IMR-90 (cell line): ENCODE measurements at regions not wholly inside any gene's neighbourhood (a gene's known extent, or its start where the extent isn't known, plus 50 kb on each side); places are given as distances from the start of the nearest gene placed in this dataset.

ENCODE experiments used
- ATAC-seq: fragments of 200-7000 bp; cut with Tn5 transposase; 2 replicates; pipeline ENCODE4 v1.9.1; 2020; ENCODE audit warnings: low read depth, mild to moderate bottlenecking, moderate library complexity
- BruUV-seq: library from RNA; stranded (reverse); fragments of 400-500 nt; replicated peaks from 2 replicates; lab custom pipeline; 2021; lab: Mats Ljungman, UMichigan
- CTCF ChIA-PET: fragments of 300-600 bp; formaldehyde crosslinking; extraction: SDS; loops from one replicate; lab custom pipeline; 2021; ENCODE audit warnings: antibody characterized with exemption; lab: Yijun Ruan, JAX
- POLR2A ChIA-PET: fragments of 300-600 bp; sonication (Branson Sonifier 250); formaldehyde crosslinking; loops from one replicate; lab custom pipeline; 2022; ENCODE audit warnings: antibody characterized with exemption; ENCODE audit not compliant: unreplicated experiment; lab: Charles Lee
- DNase-seq: peaks from one replicate; pipeline ENCODE4 v3.0.0; 2013
- H2AFZ ChIP-seq: replicated peaks from 2 replicates; pipeline ENCODE3; 2013; ENCODE audit warnings: low read length, mild to moderate bottlenecking; ENCODE audit not compliant: poor library complexity
- H2AK5ac ChIP-seq: 2 replicates; pipeline ENCODE4 v1.6.1; 2013; ENCODE audit warnings: low read depth, low read length, inconsistent platforms
- H2AK9ac ChIP-seq: replicated peaks from 2 replicates; pipeline ENCODE3; 2013; ENCODE audit warnings: mild to moderate bottlenecking, low read depth, low read length, moderate library complexity; ENCODE audit not compliant: poor library complexity
- H2BK120ac ChIP-seq: 2 replicates; pipeline ENCODE4 v1.6.1; 2013; ENCODE audit warnings: low read depth, low read length, inconsistent platforms
- H2BK15ac ChIP-seq: 3 replicates; pipeline ENCODE4 v1.6.1; 2013; ENCODE audit warnings: low read depth, low read length, inconsistent platforms
- H2BK20ac ChIP-seq: 2 replicates; pipeline ENCODE4 v1.6.1; 2013; ENCODE audit warnings: low read depth, mild to moderate bottlenecking, inconsistent platforms, low read length, moderate library complexity
- H2BK5ac ChIP-seq: 2 replicates; pipeline ENCODE4 v1.6.1; 2013; ENCODE audit warnings: mild to moderate bottlenecking, low read depth, low read length, inconsistent platforms; ENCODE audit not compliant: poor library complexity, severe bottlenecking
- H3K14ac ChIP-seq: replicated peaks from 2 replicates; pipeline ENCODE4 v1.6.1; 2013; ENCODE audit warnings: low read depth, low read length, inconsistent platforms
- H3K18ac ChIP-seq: 2 replicates; pipeline ENCODE4 v1.6.1; 2013; ENCODE audit warnings: low read depth, low read length, control low read depth
- H3K23ac ChIP-seq: 2 replicates; pipeline ENCODE4 v1.6.1; 2013; ENCODE audit warnings: low read depth, low read length, inconsistent platforms
- H3K27ac ChIP-seq: 2 replicates; pipeline ENCODE4 v1.5.1; 2013; ENCODE audit warnings: mild to moderate bottlenecking, control low read depth, low read length; ENCODE audit not compliant: insufficient read depth
- H3K27me3 ChIP-seq: 2 replicates; pipeline ENCODE4 v1.6.1; 2013; ENCODE audit warnings: low read length; ENCODE audit not compliant: control insufficient read depth, insufficient read depth
- H3K36me3 ChIP-seq: 2 replicates; pipeline ENCODE4 v1.6.1; 2013; ENCODE audit warnings: low read length, mixed read lengths; ENCODE audit not compliant: control insufficient read depth, insufficient read depth
- H3K4ac ChIP-seq: 2 replicates; pipeline ENCODE4 v1.6.1; 2013; ENCODE audit warnings: low read depth, low read length, inconsistent platforms
- H3K4me1 ChIP-seq: 2 replicates; pipeline ENCODE4 v1.6.1; 2013; ENCODE audit warnings: low read length, mixed read lengths; ENCODE audit not compliant: control insufficient read depth, insufficient read depth
- H3K4me2 ChIP-seq: 2 replicates; pipeline ENCODE4 v1.6.1; 2013; ENCODE audit warnings: low read depth, mild to moderate bottlenecking, control low read depth, low read length, moderate library complexity
- H3K4me3 ChIP-seq: 2 replicates; pipeline ENCODE4 v1.5.1; 2013; ENCODE audit warnings: low read depth, mild to moderate bottlenecking, control low read depth, low read length, moderate library complexity; ENCODE audit not compliant: insufficient read depth
- H3K56ac ChIP-seq: 2 replicates; pipeline ENCODE4 v1.6.1; 2013; ENCODE audit warnings: low read length, inconsistent platforms; ENCODE audit not compliant: insufficient read depth; ENCODE audit errors: extremely low read depth
- H3K79me1 ChIP-seq, 2 experiments: 2 replicates each; pipeline ENCODE4 v1.6.1; 2013; ENCODE audit warnings: low read length in 2 of 2, inconsistent platforms in 1 of 2, low read depth in 1 of 2
- H3K9ac ChIP-seq: 2 replicates; pipeline ENCODE4 v1.6.1; 2013; ENCODE audit warnings: low read depth, low read length, control low read depth
- H3K9me1 ChIP-seq: 2 replicates; pipeline ENCODE4 v1.6.1; 2013; ENCODE audit warnings: low read length, inconsistent platforms; ENCODE audit not compliant: insufficient read depth
- H3K9me3 ChIP-seq: 2 replicates; pipeline ENCODE4 v1.6.1; 2013; ENCODE audit warnings: low read length; ENCODE audit not compliant: control insufficient read depth, insufficient read depth
- H4K20me1 ChIP-seq: 2 replicates; pipeline ENCODE4 v1.6.1; 2013; ENCODE audit warnings: low read length, inconsistent platforms; ENCODE audit not compliant: insufficient read depth
- H4K5ac ChIP-seq: 2 replicates; pipeline ENCODE4 v1.6.1; 2013; ENCODE audit warnings: mild to moderate bottlenecking, low read depth, low read length, control low read depth
- H4K8ac ChIP-seq, 2 experiments: 2 replicates each; pipeline ENCODE4 v1.6.1; 2013; ENCODE audit warnings: low read depth in 2 of 2, low read length in 2 of 2, control low read depth in 1 of 2, inconsistent platforms in 1 of 2
- H4K91ac ChIP-seq: 2 replicates; pipeline ENCODE4 v1.6.1; 2013; ENCODE audit warnings: low read depth, low read length, inconsistent platforms; ENCODE audit not compliant: insufficient read depth
- BHLHE40 ChIP-seq: fragments of 150-350 bp; IDR thresholded peaks from 2 replicates; pipeline ENCODE4 v1.6.1; 2016; ENCODE audit warnings: mild to moderate bottlenecking, low read depth, low read length
- CEBPB ChIP-seq: IDR thresholded peaks from 2 replicates; pipeline ENCODE4 v1.6.1; 2012; ENCODE audit warnings: low read depth, low read length, improper control_type of control experiment
- CHD1 ChIP-seq: IDR thresholded peaks from 2 replicates; pipeline ENCODE4 v1.6.1; 2012; ENCODE audit warnings: low read depth, low read length, improper control_type of control experiment
- FOS ChIP-seq: fragments of 150-350 bp; IDR thresholded peaks from 2 replicates; pipeline ENCODE4 v1.6.1; 2016; ENCODE audit warnings: low read depth, low read length
- MAFK ChIP-seq: IDR thresholded peaks from 2 replicates; pipeline ENCODE4 v1.6.1; 2012; ENCODE audit warnings: low read depth, low read length, improper control_type of control experiment
- MAZ ChIP-seq: IDR thresholded peaks from 2 replicates; pipeline ENCODE4 v1.6.1; 2012; ENCODE audit warnings: low read depth, mild to moderate bottlenecking, low read length, improper control_type of control experiment, moderate library complexity, borderline replicate concordance
- MXI1 ChIP-seq: IDR thresholded peaks from 2 replicates; pipeline ENCODE4 v1.6.1; 2012; ENCODE audit warnings: low read depth, mild to moderate bottlenecking, low read length, moderate library complexity, borderline replicate concordance
- NFE2L2 ChIP-seq: fragments of 150-350 bp; IDR thresholded peaks from 2 replicates; pipeline ENCODE4 v1.6.1; 2016; ENCODE audit warnings: low read depth, mild to moderate bottlenecking, low read length
- POLR2A ChIP-seq: IDR thresholded peaks from 2 replicates; pipeline ENCODE4 v1.6.1; 2012; ENCODE audit warnings: mild to moderate bottlenecking, low read depth, low read length
- RAD21 ChIP-seq: IDR thresholded peaks from 2 replicates; pipeline ENCODE4 v1.6.1; 2012; ENCODE audit warnings: low read length, improper control_type of control experiment
- RCOR1 ChIP-seq: IDR thresholded peaks from 2 replicates; pipeline ENCODE4 v1.6.1; 2012; ENCODE audit warnings: mild to moderate bottlenecking, low read length, improper control_type of control experiment; ENCODE audit not compliant: insufficient replicate concordance
- RFX5 ChIP-seq: IDR thresholded peaks from 2 replicates; pipeline ENCODE4 v1.8.0; 2012; ENCODE audit warnings: low read depth, mild to moderate bottlenecking, low read length, moderate library complexity
- WGBS, 2 experiments: methylation state at CpG; one replicate each; pipeline versions ENCODE4 v1.1.5 to v1.1.7; 2013; ENCODE audit warnings: missing lambda C conversion rate in 2 of 2; ENCODE audit not compliant: insufficient read length in 1 of 2; ENCODE audit errors: extremely low coverage in 2 of 2; 5-methylcytosine and 5-hydroxymethylcytosine counted together
- dilution Hi-C: fragments of 300-500 bp; cut with HindIII; formaldehyde crosslinking; loops from one replicate; pipeline ENCODE4 v1.14.3; 2018; ENCODE audit warnings: low sequenced_read_pairs; ENCODE audit not compliant: unreplicated experiment
- in situ Hi-C: fragments of 300-500 bp; cut with MboI; formaldehyde crosslinking; loops from 3 replicates; pipeline ENCODE4 v1.14.3; 2019; ENCODE audit warnings: low sequenced_read_pairs, inconsistent platforms, mixed read lengths
- intact Hi-C: fragments of 100-400 bp; cut with micrococcal nuclease; formaldehyde crosslinking; loops from 2 replicates; pipeline ENCODE4 v1.10.0; 2022
- TF ChIP-seq, protein P1 (sequence below): fragments of 150-350 bp; IDR thresholded peaks from 2 replicates; pipeline ENCODE4 v1.6.1; 2016; ENCODE audit warnings: low read depth, mild to moderate bottlenecking, low read length, moderate library complexity, borderline replicate concordance
- TF ChIP-seq, protein P2 (sequence below): fragments of 150-350 bp; IDR thresholded peaks from 2 replicates; pipeline ENCODE4 v1.6.1; 2017; ENCODE audit warnings: mild to moderate bottlenecking, antibody characterized with exemption, low read length, low read depth
- TF ChIP-seq, protein P3 (sequence below): conservative IDR thresholded peaks from 2 replicates; pipeline ENCODE4 v1.5.1; 2012; ENCODE audit warnings: mild to moderate bottlenecking, low read depth, low read length, improper control_type of control experiment

DNA sequence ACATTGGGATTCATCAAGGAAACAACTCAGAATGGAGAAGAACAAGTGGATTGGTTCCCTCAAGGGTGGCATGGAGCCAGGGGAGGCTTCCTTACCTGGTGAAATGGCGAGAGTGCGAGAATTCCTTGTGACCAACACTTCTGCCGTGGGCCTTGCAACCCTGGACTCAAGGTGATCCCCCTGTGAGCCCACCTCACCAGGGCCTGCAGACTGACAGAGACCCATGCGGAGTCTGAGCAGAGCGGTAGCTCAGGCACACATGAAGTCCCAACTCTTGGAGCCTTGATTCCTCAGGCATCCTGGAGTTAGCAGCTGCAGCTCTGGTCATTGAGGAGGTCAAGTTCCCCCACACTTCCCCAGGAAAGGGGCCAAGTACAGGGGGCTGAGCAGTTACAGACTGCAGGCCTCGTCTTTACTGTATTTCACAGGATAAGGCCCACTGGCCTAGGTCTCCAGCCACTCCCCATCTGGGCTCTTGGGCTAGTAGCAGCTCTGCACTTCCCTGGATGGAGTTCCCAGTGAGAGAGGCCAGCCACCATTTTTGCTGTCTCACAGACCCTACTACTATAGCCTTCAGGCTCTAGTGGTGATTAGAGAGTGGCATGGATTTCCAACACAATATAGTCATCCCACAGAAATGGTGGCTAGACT is 269.5 kb upstream of the DCBLD2 start:
- no peaks in the 10 kb centered on the region for H3K36me3 ChIP-seq
- POLR2A ChIA-PET: no interaction called here

More for the DNA sequence above, 269.5 kb upstream of the DCBLD2 start:
- Histone ChIP-seq H4K5ac (no peak overlapping the region), H3K9me1 (peaks cover 12% of the 10 kb centered on the region; the same call in 1 of the 2 replicates), H4K20me1 (no peaks in the 10 kb centered on the region), H3K79me1 (no peaks in the 10 kb centered on the region), H3K56ac (no peak overlapping the region), H3K14ac (no peak overlapping the region), H3K4me2 (no peak overlapping the region), H2AK5ac (no peak overlapping the region), H4K91ac (no peak overlapping the region), H3K18ac (no peak overlapping the region), H3K27me3 (no peaks in the 10 kb centered on the region), H3K9me3 (no peaks in the 10 kb centered on the region), H3K4me1 (no peaks in the 10 kb centered on the region), H3K4me3 (no peak overlapping the region), H3K27ac (no peak overlapping the region), H3K23ac (no peak overlapping the region), H2AK9ac (no peak overlapping the region), H2BK5ac (no peak overlapping the region), H4K8ac (no peak overlapping the region), H2BK15ac (no peak overlapping the region), H2BK20ac (no peak overlapping the region), H2AFZ (no peak overlapping the region), H2BK120ac (no peak overlapping the region), H3K4ac (no peak overlapping the region), H3K9ac (no peak overlapping the region)
- CTCF ChIA-PET: interaction anchor here (1.9 kb wide), 1 partner anchor 147 kb away, joined by 4 read pairs; no protein-coding TSS in a partner anchor
- BruUV-seq: no TSS peak
- ATAC-seq: no peak
- 92% methylated on average over 3 of the region's 6 CpGs; no CpG with 5 or more reads in 1 of the 2 experiments for WGBS, 2 experiments
- in situ Hi-C loops: loop anchor here (10.0 kb wide), 1 partner anchor 584 kb away; no protein-coding TSS in a partner anchor
- dilution Hi-C loops: no loop called here
- TF ChIP-seq CHD1 (no peak), RCOR1 (no peak), RAD21 (no peak), MAZ (no peak), RFX5 (no peak), POLR2A (no peak), FOS (no peak), NFE2L2 (no peak), BHLHE40 (no peak), MXI1 (no peak), CEBPB (no peak), MAFK (no peak)
- TF ChIP-seq, protein P1, sequence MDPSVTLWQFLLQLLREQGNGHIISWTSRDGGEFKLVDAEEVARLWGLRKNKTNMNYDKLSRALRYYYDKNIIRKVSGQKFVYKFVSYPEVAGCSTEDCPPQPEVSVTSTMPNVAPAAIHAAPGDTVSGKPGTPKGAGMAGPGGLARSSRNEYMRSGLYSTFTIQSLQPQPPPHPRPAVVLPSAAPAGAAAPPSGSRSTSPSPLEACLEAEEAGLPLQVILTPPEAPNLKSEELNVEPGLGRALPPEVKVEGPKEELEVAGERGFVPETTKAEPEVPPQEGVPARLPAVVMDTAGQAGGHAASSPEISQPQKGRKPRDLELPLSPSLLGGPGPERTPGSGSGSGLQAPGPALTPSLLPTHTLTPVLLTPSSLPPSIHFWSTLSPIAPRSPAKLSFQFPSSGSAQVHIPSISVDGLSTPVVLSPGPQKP: no peak
- TF ChIP-seq, protein P2, sequence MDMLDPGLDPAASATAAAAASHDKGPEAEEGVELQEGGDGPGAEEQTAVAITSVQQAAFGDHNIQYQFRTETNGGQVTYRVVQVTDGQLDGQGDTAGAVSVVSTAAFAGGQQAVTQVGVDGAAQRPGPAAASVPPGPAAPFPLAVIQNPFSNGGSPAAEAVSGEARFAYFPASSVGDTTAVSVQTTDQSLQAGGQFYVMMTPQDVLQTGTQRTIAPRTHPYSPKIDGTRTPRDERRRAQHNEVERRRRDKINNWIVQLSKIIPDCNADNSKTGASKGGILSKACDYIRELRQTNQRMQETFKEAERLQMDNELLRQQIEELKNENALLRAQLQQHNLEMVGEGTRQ: no peak
- TF ChIP-seq, protein P3, sequence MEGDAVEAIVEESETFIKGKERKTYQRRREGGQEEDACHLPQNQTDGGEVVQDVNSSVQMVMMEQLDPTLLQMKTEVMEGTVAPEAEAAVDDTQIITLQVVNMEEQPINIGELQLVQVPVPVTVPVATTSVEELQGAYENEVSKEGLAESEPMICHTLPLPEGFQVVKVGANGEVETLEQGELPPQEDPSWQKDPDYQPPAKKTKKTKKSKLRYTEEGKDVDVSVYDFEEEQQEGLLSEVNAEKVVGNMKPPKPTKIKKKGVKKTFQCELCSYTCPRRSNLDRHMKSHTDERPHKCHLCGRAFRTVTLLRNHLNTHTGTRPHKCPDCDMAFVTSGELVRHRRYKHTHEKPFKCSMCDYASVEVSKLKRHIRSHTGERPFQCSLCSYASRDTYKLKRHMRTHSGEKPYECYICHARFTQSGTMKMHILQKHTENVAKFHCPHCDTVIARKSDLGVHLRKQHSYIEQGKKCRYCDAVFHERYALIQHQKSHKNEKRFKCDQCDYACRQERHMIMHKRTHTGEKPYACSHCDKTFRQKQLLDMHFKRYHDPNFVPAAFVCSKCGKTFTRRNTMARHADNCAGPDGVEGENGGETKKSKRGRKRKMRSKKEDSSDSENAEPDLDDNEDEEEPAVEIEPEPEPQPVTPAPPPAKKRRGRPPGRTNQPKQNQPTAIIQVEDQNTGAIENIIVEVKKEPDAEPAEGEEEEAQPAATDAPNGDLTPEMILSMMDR: no peak
- intact Hi-C loops: loop anchor here (5.0 kb wide), 1 partner anchor 581 kb away; no protein-coding TSS in a partner anchor
- no peak for DNase-seq
